HTERT RPE-1 (cell line): ENCODE measurements at regions not wholly inside any gene's neighbourhood (a gene's known extent, or its start where the extent isn't known, plus 50 kb on each side); places are given as distances from the start of the nearest gene placed in this dataset.
"Not testable (repeated sequence)": the region's sequence is repeated elsewhere in the genome, so short reads cannot be mapped to it uniquely, and the experiment has no call there.

Experiments
- in situ Hi-C: fragments of 300-500 bp; cut with MboI; formaldehyde crosslinking; loops from 4 replicates; pipeline ENCODE4 v1.14.3; 2020; ENCODE audit warnings: low sequenced_read_pairs

DNA sequence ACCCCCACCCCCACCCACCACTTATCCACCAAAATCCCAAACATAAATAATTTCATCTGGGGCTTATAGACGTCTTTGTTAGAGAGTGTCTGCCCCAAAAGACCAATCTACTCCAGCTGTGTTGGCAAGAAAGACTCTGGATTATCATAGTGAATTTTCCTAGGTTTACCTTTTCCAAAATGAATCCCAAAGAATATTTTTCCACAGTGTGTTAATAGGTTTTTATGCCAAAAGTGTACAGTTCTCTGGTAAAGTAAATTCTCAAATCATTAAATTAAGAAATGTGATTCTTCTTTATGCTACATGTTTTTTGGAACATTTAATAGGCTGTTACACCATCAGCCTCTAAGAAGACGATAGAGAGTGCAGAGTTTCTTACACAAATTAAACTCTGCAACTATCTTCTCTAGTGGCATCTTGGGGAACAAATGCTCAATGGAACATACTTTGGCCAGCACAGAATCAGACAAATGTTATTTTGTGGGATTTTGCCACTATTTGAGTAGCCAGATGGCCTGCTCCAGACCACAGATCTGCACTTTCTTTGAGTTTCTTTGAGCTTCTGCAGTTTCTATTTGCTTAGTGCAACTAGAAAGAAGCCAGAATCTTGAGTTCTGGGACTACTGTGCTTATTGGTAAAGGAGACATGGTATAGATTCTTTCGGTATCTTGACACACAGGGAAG lies 206.0 kb downstream of the KIT start:
- in situ Hi-C loops = no loop called here

DNA sequence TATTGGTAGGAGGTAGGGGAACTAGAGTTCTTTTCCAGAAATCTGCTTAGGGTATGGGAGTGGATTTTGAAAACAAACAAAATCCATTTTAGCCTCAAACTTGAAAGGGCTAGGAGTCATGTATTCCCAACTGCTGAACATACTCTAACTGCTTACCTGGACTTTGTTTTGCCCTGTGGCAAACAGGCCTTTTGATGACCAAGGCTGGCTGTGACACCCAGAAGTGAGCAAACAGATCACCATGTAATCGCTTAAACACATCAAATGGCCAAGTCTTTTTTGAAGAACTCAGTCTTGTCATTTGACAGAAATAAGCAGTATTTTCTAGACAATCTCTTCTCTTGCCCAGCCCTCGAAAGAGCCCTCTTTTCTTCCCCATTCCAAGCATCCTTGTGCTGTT lies 203.4 kb downstream of the KIT start:
- in situ Hi-C loops = no loop called here

DNA sequence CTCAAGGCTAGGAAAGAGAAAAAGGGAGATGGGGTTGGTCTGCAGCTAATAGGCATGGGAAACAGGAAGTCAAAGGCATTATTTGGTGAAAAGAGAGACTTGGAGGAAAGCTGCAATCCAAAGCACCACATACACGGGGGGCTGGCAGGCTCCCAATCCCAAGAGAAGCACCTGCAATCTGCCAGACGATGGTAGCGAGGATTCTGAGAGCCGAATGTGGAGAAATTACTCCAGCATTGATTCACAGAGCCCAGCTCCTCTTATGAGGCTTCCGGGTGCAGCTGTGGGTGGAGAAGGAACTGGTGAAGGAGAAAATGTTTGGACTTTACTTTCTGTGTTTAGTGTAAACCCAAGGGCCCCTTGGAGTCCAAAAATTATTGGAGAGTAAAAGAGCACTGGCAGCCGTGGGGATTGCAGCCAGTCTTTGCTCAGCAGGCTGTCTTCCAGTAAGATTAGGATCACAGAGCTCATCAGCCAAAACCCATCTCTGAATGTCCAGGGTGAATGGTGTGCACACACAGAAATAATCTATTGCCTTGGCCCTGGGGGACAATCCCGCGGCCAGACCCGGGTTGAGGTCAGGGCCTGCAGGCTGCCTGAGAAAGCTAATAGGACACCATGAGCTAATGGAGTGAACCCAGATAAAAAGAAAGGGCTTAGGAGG lies 197.6 kb downstream of the KIT start:
- in situ Hi-C loops = no loop called here

DNA sequence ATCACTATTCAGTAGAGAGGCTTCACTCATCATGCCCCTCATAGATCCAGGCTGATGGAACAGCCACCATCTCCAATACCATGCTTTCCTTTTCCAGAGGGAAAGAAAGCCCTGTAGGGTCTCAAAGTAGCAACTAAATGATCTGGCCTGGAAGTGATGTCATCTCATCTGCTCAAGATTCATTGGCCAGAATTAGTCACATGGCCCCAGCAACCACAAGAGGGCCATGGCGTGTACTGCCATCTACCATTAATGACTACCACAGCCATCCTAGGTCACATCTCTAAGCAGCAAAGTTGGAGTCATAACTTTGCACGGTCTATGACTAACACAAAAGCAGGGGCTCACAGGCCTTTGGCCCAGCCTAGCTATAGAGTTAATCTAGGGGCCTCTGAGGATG lies 194.8 kb downstream of the KIT start:
- in situ Hi-C loops = no loop called here

DNA sequence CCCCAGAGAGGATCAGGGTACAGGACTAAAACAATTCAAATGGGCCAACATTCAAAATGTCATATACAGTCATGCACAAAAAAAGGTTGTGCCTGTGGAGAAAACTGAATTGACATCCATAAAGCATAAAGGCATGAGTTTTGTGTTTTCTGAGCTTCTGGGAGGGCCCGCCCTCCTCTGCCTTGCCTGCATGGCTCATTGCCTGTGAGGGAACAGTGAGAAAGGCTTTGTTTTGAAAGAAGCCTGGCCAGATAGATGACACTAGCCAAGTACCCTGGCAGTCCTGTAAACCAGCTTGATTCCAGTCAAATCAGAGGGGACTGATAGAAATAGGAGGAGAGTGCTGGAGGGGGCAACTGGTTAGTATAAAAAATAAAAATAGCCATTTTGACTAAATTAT lies 194.3 kb downstream of the KIT start:
- in situ Hi-C loops = no loop called here

DNA sequence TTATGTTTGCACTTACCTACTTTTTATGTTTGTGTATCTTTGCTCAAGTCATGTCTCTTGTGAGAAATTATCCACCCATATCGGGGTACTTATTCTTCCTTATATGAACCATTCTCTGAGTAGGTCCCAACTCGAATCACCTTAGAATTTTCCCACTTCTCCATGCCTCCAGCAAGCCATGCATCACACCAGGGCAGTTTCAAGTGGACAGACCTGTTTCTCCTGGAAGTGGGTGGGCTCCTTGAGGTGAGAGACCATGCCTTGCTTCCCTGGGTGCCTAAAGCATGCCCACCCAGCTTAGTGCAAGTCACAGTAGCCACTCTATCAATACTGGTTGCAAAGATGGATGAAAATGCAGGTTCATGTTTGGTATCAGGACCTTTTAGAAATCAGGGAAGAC lies 187.2 kb downstream of the KIT start:
- in situ Hi-C loops = no loop called here

DNA sequence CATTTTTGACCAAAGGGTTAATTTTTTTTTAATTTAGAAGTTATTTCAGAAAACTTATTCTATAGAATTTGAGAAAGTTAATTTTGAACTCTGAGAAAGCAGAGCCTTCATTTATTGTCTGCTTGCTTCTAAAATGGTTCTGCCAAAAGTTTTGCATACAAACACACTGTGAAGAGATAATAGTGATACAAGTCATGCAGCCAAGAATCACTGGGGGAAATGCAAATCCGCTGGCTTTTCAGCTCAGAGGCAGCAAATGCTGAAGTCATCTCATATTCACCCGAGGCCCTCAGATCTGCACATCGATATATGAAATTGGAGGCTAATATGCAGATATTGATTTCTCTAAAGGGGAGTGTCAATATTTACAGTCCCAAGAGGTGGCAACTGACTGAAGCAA lies 186.2 kb downstream of the KIT start:
- in situ Hi-C loops = no loop called here

DNA sequence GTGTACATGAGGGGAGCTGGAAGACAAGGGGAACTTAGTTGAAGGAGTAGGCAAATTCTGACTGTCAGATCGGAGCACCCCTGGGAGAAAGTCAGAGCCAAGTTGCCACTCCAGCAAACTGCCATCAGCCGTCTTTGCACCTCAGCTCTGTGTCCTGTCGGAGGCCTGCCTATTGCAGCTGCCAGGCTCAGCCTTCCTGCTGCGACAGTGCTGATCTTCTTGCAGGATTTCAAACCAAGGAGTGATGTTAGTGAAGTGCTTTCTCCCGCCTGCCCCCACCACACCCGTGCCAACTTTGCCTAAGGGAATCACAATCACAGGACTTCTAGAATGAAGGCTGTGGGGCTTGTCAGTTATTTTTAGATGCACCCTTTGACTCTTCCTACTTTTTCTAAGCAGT lies 185.3 kb downstream of the KIT start:
- in situ Hi-C loops = no loop called here

DNA sequence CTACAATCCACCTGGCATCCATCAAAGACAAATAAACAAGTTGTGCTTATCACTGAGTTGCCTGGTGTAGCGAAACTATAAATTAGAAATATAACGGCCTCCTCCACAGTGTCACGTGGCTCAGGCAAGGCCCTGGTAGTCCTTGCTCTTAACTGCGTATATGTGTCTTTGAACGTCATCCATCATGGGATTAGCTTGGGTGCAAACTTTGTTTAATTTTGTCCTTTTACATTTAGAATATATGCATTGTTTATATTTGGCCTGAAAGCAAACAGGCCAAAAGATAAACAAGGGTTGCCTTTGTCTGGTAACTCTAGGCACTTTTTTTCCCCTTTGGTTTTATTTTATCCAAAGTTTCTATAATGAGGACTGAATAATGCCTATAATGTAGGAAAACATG lies 184.9 kb downstream of the KIT start:
- in situ Hi-C loops = no loop called here

DNA sequence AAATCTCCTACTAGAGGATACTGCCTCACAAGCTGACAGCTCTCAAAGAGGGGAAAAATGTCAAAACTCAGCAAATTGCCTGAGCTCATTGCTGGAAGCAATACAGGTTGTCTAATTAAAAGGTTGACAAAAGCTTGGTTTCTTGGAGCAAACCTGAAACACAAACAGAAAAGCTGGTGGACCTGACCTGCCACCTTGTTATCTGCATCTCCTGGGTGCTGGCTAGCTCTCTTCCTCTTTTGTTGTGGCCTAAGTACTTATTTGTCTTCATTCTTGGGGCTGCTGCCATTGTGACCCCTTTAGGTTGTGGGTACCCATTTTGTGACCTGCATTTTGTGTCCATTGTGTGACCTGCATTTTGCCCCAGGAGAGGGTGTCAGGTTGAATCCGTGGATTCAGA lies 184.5 kb downstream of the KIT start:
- in situ Hi-C loops = no loop called here

DNA sequence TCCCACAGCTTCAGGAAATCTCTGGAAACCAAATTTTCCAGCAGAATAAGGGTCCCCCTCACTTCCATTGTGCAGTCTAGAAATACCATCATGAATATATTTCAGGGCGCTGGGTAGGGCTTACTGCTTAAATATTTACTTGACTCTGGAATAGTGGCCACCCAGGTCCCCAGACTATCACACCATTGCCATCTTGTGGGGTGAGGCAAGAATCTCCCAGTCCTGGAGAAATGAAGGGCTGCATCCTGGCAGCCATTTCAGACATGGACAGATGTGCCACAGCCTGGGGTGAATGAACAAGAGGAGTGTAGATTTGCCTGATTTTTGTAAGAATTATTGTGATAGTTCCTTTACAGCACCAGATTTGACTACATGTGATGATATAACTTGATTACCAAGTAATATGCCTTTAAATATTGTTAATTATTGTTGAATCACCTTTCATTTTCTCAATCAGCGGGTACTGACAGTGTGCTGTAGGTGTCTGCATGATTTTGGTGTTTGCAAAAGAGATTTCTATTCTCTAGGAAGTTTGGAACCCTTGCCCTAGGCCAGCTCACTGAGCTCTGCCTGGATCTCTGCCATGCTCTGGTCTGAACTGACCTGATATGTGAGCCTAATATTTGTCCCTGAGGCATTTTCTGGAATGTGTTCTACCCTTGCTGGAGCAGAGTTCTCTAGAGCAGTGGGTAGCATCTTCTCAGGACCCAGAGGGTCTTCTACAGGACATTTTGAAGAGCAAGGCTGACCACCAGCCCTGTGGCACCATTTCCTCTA lies 183.4 kb downstream of the KIT start:
- in situ Hi-C loops = no loop called here

DNA sequence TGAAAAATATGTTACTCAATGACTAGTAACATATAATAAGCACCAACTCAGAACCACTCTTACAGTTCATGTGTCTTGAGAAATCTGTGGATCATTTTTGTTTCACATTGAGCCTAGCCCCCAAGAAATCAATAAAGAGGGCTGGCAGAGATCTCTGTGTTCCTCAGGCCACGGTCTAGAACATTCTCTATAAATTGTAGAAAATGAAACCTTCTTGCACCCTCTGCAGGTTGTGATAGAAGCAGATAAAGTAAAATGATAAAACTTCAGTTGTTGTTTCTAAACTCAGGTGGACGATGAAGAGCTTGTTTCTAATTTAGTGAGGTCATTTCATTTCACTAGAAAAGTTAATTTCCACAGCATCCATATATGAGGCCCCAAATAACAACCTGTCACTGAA lies 182.7 kb downstream of the KIT start:
- in situ Hi-C loops = no loop called here

DNA sequence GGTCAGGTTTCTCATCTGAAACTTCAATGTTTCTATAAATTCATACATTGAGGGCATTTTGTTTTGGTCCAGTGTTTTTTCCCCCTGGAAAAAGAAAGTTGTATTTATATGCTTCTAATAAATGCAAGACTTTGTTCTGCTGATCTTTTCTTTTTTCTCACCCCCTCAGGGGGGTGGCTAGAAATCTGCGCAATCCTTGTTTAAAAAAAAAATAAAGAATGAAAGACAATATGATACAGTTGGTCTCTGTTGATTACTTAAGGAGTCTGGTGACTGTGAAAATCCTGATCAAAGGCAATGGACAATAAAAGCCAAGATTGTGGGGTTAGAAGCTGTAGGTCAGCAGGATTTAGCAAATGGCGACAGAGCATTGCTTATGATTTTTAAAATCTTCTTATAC lies 180.5 kb downstream of the KIT start:
- in situ Hi-C loops = no loop called here

DNA sequence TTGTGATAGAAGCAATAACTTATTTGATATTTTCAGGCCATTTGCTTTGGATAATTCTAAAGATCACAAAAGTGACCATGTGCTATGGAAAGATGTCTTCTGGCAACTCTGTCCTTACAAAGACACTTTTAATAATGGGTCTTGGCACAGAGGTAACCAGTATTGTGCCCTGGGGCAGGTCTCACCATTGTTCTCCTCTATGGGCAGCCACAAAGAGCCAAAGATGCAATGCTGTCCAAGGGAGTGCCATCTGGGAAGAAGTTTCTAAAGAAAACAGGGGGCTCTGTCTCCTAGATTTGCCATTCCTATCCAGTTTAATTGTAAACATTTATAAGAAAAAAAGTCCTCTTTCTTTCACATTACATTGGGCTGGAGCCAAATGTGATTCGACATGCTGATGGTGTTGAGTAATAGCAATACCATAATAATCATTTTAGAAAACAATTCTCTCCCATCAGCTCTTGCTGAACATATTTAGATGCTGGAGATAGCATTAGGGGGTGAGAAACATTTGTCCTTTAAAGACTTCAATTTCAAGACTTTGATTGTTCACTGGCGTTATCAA lies 179.9 kb downstream of the KIT start:
- in situ Hi-C loops = no loop called here

DNA sequence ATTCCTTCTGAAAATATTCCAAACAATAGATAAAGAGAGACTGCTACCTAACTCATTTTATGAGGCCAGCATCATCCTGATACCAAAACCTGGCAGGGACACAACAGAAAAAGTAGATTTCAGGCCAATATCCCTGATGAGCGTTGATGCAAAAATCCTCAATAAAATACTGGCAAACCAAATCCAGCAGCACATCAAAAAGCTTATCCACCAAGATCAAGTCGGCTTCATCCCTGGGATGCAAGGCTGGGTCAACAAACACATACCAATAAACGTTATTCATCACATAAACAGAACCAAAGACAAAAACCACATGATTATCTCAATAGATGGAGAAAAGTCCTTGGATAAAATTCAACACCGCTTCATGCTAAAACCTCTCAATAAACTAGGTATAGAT lies 170.6 kb downstream of the KIT start:
- in situ Hi-C loops = not testable (repeated sequence)

DNA sequence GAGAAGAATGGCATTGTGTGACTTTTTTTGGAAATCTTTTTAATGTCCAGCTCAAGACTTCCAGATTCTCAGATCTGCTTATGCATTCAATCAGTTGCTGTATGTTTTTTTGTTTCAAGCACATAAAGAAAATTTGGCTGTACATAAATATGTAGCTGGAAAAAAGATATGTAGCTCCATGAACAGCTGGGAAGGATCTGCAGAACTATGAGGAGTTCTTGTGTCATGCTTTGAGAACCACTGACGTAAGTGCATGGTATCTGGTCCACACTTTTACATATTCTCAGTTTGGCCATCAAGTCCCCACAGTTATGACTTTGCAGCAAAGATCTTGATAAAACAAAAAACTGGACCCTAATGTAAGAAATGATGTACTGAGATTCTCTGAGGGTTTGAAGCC lies 165.9 kb downstream of the KIT start:
- in situ Hi-C loops = no loop called here

DNA sequence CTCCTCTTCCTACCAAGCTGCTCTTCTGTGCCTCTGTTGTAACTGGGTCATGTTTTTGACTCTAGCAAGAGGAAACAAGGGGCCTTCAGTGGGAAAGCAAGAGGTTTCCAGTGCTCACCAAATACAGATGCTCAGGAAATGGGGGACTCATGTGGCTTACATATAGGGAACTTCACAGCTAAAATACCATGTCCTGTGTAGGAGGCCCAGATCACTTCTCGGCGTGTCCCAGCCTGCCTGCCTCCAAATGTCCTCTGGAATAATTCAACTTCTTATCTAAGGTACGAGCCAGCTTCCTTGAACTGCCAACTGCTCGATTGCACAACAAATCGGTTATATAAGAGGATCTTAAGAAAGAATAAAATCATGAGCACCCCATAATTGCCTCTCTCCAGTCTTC lies 161.3 kb downstream of the KIT start:
- in situ Hi-C loops = no loop called here

DNA sequence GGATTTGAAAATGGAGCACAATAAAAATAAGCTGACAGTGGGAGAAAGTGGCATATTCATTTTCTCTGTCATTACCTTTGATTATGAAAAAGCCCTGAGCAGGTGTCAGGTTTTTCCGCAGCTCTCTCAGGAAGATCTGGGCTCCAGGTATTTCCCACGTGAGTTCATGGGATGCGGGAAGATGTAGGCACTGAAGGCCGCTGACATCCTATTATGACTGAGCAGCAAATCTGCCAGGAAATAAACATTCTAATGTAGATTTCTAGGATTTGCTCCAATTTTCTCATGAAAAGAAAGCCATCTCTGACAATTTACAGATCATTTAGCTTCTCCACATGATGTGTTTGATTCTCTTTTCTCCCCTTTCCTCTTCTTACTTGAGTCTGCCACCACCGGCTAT lies 160.7 kb downstream of the KIT start:
- in situ Hi-C loops = no loop called here

DNA sequence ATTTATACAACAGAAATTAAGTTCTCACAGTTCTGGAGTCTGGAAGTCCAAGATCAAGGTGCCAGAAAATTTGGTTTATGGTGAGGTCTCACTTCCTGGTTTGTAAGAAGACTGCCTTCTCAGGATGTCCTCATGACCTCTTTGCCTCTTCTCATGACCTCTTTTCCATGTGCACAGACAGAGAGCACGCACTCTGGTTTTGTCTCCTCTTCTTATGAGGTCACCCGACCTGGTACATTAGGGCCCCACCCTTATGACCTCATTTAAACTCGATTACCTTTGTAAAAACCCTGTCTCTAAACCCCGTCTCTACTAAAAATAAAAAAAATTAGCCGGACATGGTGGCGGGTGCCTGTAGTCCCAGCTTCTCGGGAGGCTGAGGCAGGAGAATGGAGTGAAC lies 155.9 kb downstream of the KIT start:
- in situ Hi-C loops = no loop called here

DNA sequence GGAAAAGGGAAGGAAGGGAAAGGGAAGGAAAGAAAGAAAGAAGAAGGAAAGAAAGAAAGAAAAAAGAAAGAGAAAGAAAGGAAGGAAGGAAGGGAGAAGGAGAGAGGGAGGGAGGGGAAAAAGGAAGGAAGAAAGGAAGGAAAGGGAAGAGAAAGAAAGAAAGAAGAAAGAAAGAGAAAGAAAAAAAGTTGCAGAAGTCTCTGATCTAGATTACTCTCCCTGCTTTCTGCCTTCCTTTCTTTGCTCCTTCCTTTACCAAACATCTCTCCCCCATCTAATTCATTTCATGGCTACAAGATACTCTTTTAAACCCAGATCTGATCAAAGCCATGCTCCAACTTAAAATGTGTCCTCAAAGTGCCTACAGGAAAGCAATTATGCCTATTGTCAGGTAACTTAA lies 148.6 kb downstream of the KIT start:
- in situ Hi-C loops = no loop called here

DNA sequence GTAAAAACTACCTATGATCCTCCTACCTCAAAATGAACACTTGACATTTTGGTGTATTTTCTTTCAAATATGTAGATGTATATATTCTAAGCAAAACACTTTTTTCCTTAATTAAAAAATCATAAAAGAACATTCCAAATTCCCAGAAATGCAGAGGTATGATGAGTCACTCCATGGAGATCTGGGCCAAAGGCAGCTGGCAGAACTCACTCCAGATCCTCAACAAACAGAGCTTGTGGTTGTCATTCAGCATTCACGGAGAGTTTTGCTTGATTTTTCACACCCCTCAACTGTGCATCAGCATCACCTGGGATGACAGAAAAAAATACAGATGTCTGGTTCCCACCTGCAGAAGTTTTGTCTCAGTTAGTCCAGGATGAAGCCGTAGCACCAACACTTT lies 144.6 kb downstream of the KIT start:
- in situ Hi-C loops = no loop called here
